Stimulated activated naive B cell treated with anti-CD40 and anti-IgM and Interleukin-4, amounts not matched to agents 10 μg/mL and 1 μg/mL and 100 μg/mL, for 72 hours (primary cell): ENCODE measurements at regions not wholly inside any gene's neighbourhood (a gene's known extent, or its start where the extent isn't known, plus 50 kb on each side); places are given as distances from the start of the nearest gene placed in this dataset.

Experiments used
- ATAC-seq, 2 donors: fragments of 150-1000 bp; cut with Tn5 transposase; replicated peaks; 2 replicates each; pipeline ENCODE4 v1.10.0; 2021; ENCODE audit warnings: moderate library complexity in 1 of 2
- DNase-seq: peaks from one replicate; pipeline ENCODE4 v3.0.0; 2021
- H3K27ac Mint-ChIP-seq: one replicate; pipeline ENCODE4 v1.8.0; 2022; ENCODE audit warnings: mild to moderate bottlenecking, mixed read lengths
- H3K27me3 Mint-ChIP-seq, 2 donors: one replicate each; pipeline ENCODE4 v1.8.0; 2022; ENCODE audit warnings: mixed read lengths in 2 of 2
- H3K36me3 Mint-ChIP-seq, 2 donors: one replicate each; pipeline ENCODE4 v1.8.0; 2022; ENCODE audit warnings: mixed read lengths in 2 of 2, mild to moderate bottlenecking in 1 of 2
- H3K4me1 Mint-ChIP-seq, 2 donors: one replicate each; pipeline ENCODE4 v1.8.0; 2022; ENCODE audit warnings: mixed read lengths in 2 of 2, mild to moderate bottlenecking in 1 of 2
- H3K4me3 Mint-ChIP-seq, 2 donors: one replicate each; pipeline ENCODE4 v1.8.0; 2022; ENCODE audit warnings: mild to moderate bottlenecking in 2 of 2, mixed read lengths in 2 of 2, moderate library complexity in 1 of 2
- H3K9me3 Mint-ChIP-seq, 2 donors: one replicate each; pipeline ENCODE4 v1.8.0; 2022; ENCODE audit warnings: mixed read lengths in 2 of 2, mild to moderate bottlenecking in 1 of 2

- DNase-seq = no peak
- no peaks in the 10 kb centered on the region for H3K9me3 Mint-ChIP-seq
- no peak overlapping the region for H3K4me3 Mint-ChIP-seq
- H3K4me1 Mint-ChIP-seq = no peaks in the 10 kb centered on the region
- no peak for ATAC-seq
- H3K27ac Mint-ChIP-seq = no peak overlapping the region
- no peaks in the 10 kb centered on the region for H3K36me3 Mint-ChIP-seq
- peaks cover 13 to 26% of the 10 kb centered on the region in 2 donors for H3K27me3 Mint-ChIP-seq
Measured at GRCh38 chr17:79470754-79471153, 140.1 kb downstream of the RBFOX3 start.

- ATAC-seq (no peak), DNase-seq (no peak)
- no peaks in the 10 kb centered on the region for H3K4me1 Mint-ChIP-seq
- H3K9me3 Mint-ChIP-seq = no peaks in the 10 kb centered on the region
- no peaks in the 10 kb centered on the region for H3K36me3 Mint-ChIP-seq
- no peak overlapping the region for H3K4me3 Mint-ChIP-seq
- H3K27me3 Mint-ChIP-seq = peaks cover 3 to 17% of the 10 kb centered on the region in 2 donors
- H3K27ac Mint-ChIP-seq = no peak overlapping the region
Measured at GRCh38 chr17:79469646-79470045, 141.2 kb downstream of the RBFOX3 start.

GRCh38 chr17:79468183-79468944 is 142.5 kb downstream of the RBFOX3 start:
- no peak for ATAC-seq
- Mint-ChIP-seq H3K36me3 (no peaks in the 10 kb centered on the region), H3K27ac (no peak overlapping the region), H3K27me3 (peaks cover 0 to 5% of the 10 kb centered on the region in 2 donors), H3K9me3 (no peaks in the 10 kb centered on the region), H3K4me3 (no peak overlapping the region), H3K4me1 (no peaks in the 10 kb centered on the region)
- no peak for DNase-seq

DNA sequence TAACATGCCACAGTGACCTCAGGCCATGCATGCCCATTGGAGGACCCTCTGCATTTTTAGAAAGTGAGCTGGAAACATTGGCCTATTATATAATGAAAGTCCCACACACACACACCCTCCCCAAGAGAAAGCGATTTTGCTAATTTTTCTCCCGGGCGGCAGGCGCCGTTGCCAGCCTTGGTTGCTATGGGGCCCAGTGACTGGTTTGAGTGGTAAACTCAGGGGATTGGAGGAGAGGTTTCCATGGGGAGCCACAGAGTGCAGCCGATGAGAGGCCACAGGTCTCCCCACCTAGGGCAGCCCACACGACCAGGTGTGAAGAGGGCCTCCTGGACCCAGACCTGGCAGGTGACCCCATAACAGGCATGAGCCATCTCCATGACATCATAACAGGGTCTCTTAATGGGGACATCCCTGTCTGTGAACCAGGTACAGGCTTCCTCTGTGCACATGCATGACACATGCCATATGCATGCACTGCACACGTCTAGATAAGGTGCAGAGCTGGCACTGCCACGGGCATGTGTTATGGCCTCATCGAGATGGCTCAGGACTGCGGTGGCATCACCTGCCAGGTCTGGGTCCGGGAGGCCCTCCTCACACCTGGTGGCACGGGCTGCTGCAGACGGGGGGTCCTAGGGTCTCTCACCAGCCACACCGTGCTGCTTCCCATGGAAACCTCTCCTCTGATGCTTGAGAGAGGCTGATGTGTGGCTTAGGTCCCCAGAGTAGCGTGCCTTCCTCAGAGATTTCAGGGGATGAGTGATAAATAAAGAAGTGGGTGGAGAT is 144.1 kb downstream of the RBFOX3 start:
- no peak overlapping the region for H3K27ac Mint-ChIP-seq
- DNase-seq (no peak), ATAC-seq (no peak)
- no peaks in the 10 kb centered on the region for H3K4me1 Mint-ChIP-seq
- no peaks in the 10 kb centered on the region for H3K9me3 Mint-ChIP-seq
- no peaks in the 10 kb centered on the region for H3K36me3 Mint-ChIP-seq
- no peak overlapping the region for H3K4me3 Mint-ChIP-seq
- peaks cover 0 to 5% of the 10 kb centered on the region in 2 donors for H3K27me3 Mint-ChIP-seq

DNA sequence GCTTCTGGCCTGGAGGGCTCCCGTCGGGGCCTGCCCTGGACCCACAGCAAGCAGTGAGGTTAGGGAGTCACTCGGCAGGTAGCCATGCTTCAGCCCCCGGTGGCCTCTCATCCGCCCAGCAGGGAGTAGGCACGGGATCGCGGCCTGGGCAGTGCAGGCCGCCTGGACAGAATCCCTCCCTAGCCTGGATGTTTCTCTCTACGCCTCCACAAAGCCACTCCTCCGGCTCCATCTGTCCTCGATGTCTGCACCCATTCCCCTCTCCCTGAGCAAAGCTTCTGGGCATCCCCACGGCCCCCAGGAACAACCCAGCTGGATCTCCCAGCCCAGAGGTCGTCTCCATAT is 145.2 kb downstream of the RBFOX3 start:
- Mint-ChIP-seq H3K27ac (no peak overlapping the region), H3K27me3 (peaks cover 0 to 10% of the 10 kb centered on the region in 2 donors), H3K9me3 (no peaks in the 10 kb centered on the region), H3K4me3 (no peak overlapping the region), H3K36me3 (no peaks in the 10 kb centered on the region), H3K4me1 (no peaks in the 10 kb centered on the region)
- ATAC-seq (no peak), DNase-seq (no peak)

- no peak overlapping the region for H3K4me3 Mint-ChIP-seq
- ATAC-seq = peak; percentile 66 to 67
- no peak overlapping the region for H3K27ac Mint-ChIP-seq
- DNase-seq = no peak
- H3K27me3 Mint-ChIP-seq = peaks cover 0 to 10% of the 10 kb centered on the region in 2 donors
- H3K36me3 Mint-ChIP-seq = no peaks in the 10 kb centered on the region
- no peaks in the 10 kb centered on the region for H3K4me1 Mint-ChIP-seq
- no peaks in the 10 kb centered on the region for H3K9me3 Mint-ChIP-seq
Measured at GRCh38 chr17:79465011-79465680, 145.7 kb downstream of the RBFOX3 start.

- no peak overlapping the region for H3K4me3 Mint-ChIP-seq
- H3K36me3 Mint-ChIP-seq = no peaks in the 10 kb centered on the region
- H3K4me1 Mint-ChIP-seq = no peaks in the 10 kb centered on the region
- H3K27ac Mint-ChIP-seq = no peak overlapping the region
- peaks cover 0 to 10% of the 10 kb centered on the region in 2 donors for H3K27me3 Mint-ChIP-seq
- no peak for DNase-seq
- H3K9me3 Mint-ChIP-seq = no peaks in the 10 kb centered on the region
- no peak for ATAC-seq
Measured at GRCh38 chr17:79464318-79465010, 146.4 kb downstream of the RBFOX3 start.

- no peak overlapping the region for H3K27ac Mint-ChIP-seq
- ATAC-seq = no peak
- no peaks in the 10 kb centered on the region for H3K4me1 Mint-ChIP-seq
- no peak overlapping the region for H3K4me3 Mint-ChIP-seq
- H3K9me3 Mint-ChIP-seq = no peaks in the 10 kb centered on the region
- no peak for DNase-seq
- H3K36me3 Mint-ChIP-seq = no peaks in the 10 kb centered on the region
- H3K27me3 Mint-ChIP-seq = peaks cover 3 to 17% of the 10 kb centered on the region in 2 donors
Measured at GRCh38 chr17:79463421-79464317, 147.2 kb downstream of the RBFOX3 start.

DNA sequence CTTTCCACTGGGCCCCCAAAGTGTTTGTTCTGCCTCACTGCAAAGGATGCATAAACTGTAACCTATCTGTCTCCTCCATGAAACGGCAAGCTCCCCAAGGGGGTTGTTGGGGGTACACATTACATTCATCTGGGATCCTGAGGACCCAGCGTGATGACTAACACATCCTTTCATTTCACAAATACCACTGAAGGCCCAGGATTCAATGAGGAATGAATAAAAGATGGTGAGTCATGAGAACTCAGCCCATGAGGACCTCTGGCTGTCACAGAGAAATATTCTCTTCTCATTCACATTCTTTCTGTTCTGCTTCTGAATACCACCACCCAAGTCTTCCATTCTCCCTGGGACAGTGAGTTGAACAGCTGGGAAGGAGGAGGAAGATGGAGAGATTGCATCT is 149.8 kb downstream of the RBFOX3 start:
- Mint-ChIP-seq H3K4me1 (no peaks in the 10 kb centered on the region), H3K27ac (no peak overlapping the region), H3K27me3 (peaks cover 6 to 17% of the 10 kb centered on the region in 2 donors), H3K36me3 (no peaks in the 10 kb centered on the region), H3K9me3 (no peaks in the 10 kb centered on the region), H3K4me3 (no peak overlapping the region)
- no peak for DNase-seq
- ATAC-seq = no peak

GRCh38 chr17:79459846-79460245 is 151.0 kb downstream of the RBFOX3 start:
- no peak overlapping the region for H3K27ac Mint-ChIP-seq
- H3K4me1 Mint-ChIP-seq = no peaks in the 10 kb centered on the region
- no peak for ATAC-seq

GRCh38 chr17:79459003-79459655 is 151.7 kb downstream of the RBFOX3 start:
- DNase-seq = no peak
- Mint-ChIP-seq H3K27me3 (peaks cover 12 to 13% of the 10 kb centered on the region in 2 donors), H3K9me3 (no peaks in the 10 kb centered on the region), H3K27ac (no peak overlapping the region), H3K4me3 (no peak overlapping the region), H3K4me1 (no peaks in the 10 kb centered on the region), H3K36me3 (no peaks in the 10 kb centered on the region)
- no peak for ATAC-seq

More at GRCh38 chr17:79459846-79460245, 151.0 kb downstream of the RBFOX3 start:
- no peak overlapping the region for H3K4me3 Mint-ChIP-seq
- no peak for DNase-seq
- no peaks in the 10 kb centered on the region for H3K36me3 Mint-ChIP-seq
- H3K9me3 Mint-ChIP-seq = no peaks in the 10 kb centered on the region
- H3K27me3 Mint-ChIP-seq = peaks cover 12 to 13% of the 10 kb centered on the region in 2 donors

DNA sequence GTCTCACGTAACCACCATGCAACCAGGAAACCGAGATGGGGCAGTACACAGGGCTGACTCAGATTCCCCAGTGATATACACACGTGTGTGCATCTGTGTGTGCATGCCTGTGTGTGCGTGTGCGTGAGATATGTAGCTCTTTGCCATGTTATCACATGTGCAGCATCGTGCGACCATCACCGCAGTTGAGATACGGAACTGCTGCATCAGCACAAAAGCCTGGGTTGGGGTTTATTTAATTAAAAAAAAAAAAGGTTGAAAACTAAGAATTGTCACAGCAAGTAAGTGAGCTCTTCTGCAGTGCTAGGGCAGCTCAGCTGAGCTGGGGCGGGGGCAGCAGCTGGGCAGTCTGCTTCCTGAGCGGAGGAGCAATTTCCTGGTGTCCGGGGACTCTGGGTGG is 152.5 kb downstream of the RBFOX3 start:
- Mint-ChIP-seq H3K4me3 (no peak overlapping the region), H3K9me3 (no peaks in the 10 kb centered on the region), H3K27me3 (peaks cover 15 to 18% of the 10 kb centered on the region in 2 donors), H3K36me3 (no peaks in the 10 kb centered on the region), H3K4me1 (no peaks in the 10 kb centered on the region), H3K27ac (no peak overlapping the region)
- ATAC-seq (no peak), DNase-seq (no peak)

DNA sequence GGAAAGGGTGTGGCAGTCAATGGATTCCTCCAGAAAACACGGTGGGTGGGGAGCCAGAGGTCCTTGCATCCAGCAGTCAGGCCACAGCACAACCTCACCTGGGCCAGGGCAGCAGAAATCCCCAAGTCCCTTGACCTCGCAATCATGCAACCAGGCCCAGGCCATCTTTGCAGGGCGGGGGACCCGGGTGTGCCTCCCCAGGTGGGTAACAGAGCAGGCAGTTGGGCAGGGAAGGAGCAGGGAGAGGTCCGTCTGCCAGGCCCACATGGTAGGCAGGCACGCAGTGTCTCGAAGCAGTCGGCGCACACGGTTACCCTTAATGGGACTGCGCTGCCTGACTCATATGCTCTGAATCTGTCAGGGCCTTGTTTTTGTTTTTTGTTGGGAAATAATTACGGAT is 153.0 kb downstream of the RBFOX3 start:
- no peak for DNase-seq
- no peaks in the 10 kb centered on the region for H3K36me3 Mint-ChIP-seq

More for the DNA sequence above, 153.0 kb downstream of the RBFOX3 start:
- no peak overlapping the region for H3K4me3 Mint-ChIP-seq
- H3K27ac Mint-ChIP-seq = no peak overlapping the region
- no peaks in the 10 kb centered on the region for H3K9me3 Mint-ChIP-seq
- H3K4me1 Mint-ChIP-seq = no peaks in the 10 kb centered on the region
- no peak for ATAC-seq
- peaks cover 18% of the 10 kb centered on the region in 2 donors for H3K27me3 Mint-ChIP-seq
